ENCODE measurements at regions not wholly inside any gene's neighbourhood (a gene's known extent, or its start where the extent isn't known, plus 50 kb on each side); places are given as distances from the start of the nearest gene placed in this dataset.
A peak's percentile ranks its signal among the peaks of the same experiment; 100 is the strongest.
"Not testable (repeated sequence)": the region's sequence is repeated elsewhere in the genome, so short reads cannot be mapped to it uniquely, and the experiment has no call there.

DNA sequence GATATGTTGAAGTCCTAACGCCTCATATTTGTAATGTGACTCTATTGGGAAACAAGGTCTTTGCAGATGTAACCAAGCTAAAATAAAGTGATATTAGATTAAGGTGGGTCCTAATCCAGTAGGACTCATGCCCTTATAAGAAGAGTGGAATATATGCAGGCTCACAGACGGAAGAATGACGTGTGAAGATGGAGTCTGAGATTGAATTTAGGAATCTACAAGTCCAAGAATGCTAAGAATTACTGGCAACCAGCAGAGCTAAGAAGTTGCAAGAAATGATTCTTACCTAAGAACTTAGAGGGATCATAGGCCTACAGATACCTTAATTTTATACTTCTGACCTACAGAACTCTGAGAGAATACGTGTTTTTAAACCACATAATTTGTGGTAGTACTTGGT, 350.0 kb upstream of the ST8SIA4 start:
- H2BK15ac ChIP-seq (replicated peaks; ENCODE audit: low read depth) = no peak overlapping the region
- no peak overlapping the region for H3K23ac ChIP-seq (ENCODE audit: low read length)
- H2AK5ac ChIP-seq (ENCODE audit: low read length) = no peak overlapping the region
- H3K79me2 ChIP-seq (ENCODE audit: control insufficient read depth, insufficient read depth, low read length) = no peaks in the 10 kb centered on the region
- H2BK120ac ChIP-seq (ENCODE audit: low read depth, low read length) = no peak overlapping the region
- no peak overlapping the region for H4K5ac ChIP-seq (ENCODE audit: low read length)
- DNase-seq = peak; percentile 2
- no peak overlapping the region for H3K4ac ChIP-seq (ENCODE audit: low read depth, low read length)
- H3K4me2 ChIP-seq (ENCODE audit: low read length) = no peak overlapping the region
- H3K4me1 ChIP-seq (ENCODE audit: control insufficient read depth, low read depth, low read length) = no peaks in the 10 kb centered on the region
- no peaks in the 10 kb centered on the region for H3K36me3 ChIP-seq (ENCODE audit: control insufficient read depth, insufficient read depth, low read length)
- H2BK5ac ChIP-seq (ENCODE audit: low read length) = no peak overlapping the region
- no CpG with 5 or more reads among the region's 4 CpGs for WGBS (ENCODE audit: extremely low coverage, insufficient coverage, low lambda C conversion rate)
- no peaks in the 10 kb centered on the region for H3K27me3 ChIP-seq (ENCODE audit: insufficient read depth, low read length, poor library complexity)
- no peak overlapping the region for H4K8ac ChIP-seq (ENCODE audit: low read depth, low read length)
- no peak overlapping the region for H3K18ac ChIP-seq (ENCODE audit: low read length)
- H3K79me1 ChIP-seq (ENCODE audit: low read length) = no peaks in the 10 kb centered on the region
- no peak overlapping the region for H3K27ac ChIP-seq (ENCODE audit: low read depth, low read length)
- no peak overlapping the region for H3K4me3 ChIP-seq (ENCODE audit: low read length)
- no peak overlapping the region for H3K9ac ChIP-seq (ENCODE audit: low read length)
- H3K56ac ChIP-seq (ENCODE audit: low read length) = no peak overlapping the region

DNA sequence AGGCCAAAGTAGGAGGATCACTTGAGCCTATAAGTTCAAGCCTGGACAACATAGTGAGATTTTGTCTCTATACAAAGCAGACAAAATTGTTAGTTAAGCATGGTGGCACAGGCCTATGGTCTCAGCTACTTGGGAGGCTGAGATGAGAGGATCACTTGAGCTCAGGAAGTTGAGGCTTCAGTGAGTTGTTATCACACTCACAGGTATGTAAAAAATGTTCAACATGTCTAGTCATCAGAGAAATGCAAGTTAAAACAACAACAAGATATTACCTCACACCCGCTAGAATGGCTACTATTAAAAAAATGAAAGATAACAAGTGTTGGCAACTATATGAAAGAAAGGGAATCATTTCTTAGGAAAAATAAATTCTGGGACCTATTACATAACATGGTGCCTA, 341.5 kb upstream of the ST8SIA4 start:
- Histone ChIP-seq H4K8ac (ENCODE audit: low read depth, low read length) (no peak overlapping the region), H3K4me1 (ENCODE audit: control insufficient read depth, low read depth, low read length) (no peaks in the 10 kb centered on the region), H3K4me3 (ENCODE audit: low read length) (no peak overlapping the region), H2AK5ac (ENCODE audit: low read length) (no peak overlapping the region), H3K27ac (ENCODE audit: low read depth, low read length) (no peak overlapping the region), H2BK5ac (ENCODE audit: low read length) (no peak overlapping the region), H3K56ac (ENCODE audit: low read length) (no peak overlapping the region), H3K4me2 (ENCODE audit: low read length) (no peak overlapping the region), H4K5ac (ENCODE audit: low read length) (no peak overlapping the region), H3K36me3 (ENCODE audit: control insufficient read depth, insufficient read depth, low read length) (no peaks in the 10 kb centered on the region), H3K18ac (ENCODE audit: low read length) (no peak overlapping the region), H2BK120ac (ENCODE audit: low read depth, low read length) (no peak overlapping the region), H3K79me2 (ENCODE audit: control insufficient read depth, insufficient read depth, low read length) (no peaks in the 10 kb centered on the region), H3K27me3 (ENCODE audit: insufficient read depth, low read length, poor library complexity) (no peaks in the 10 kb centered on the region), H2BK15ac (replicated peaks; ENCODE audit: low read depth) (no peak overlapping the region), H3K9ac (ENCODE audit: low read length) (no peak overlapping the region), H3K79me1 (ENCODE audit: low read length) (no peaks in the 10 kb centered on the region), H3K23ac (ENCODE audit: low read length) (no peak overlapping the region), H3K4ac (ENCODE audit: low read depth, low read length) (no peak overlapping the region)
- DNase-seq = no peak
- no CpG with 5 or more reads among the region's 1 CpG for WGBS (ENCODE audit: extremely low coverage, insufficient coverage, low lambda C conversion rate)

GRCh38 chr5:101212942-101213514, 309.9 kb upstream of the ST8SIA4 start:
- Histone ChIP-seq H3K4me1 (ENCODE audit: control insufficient read depth, low read depth, low read length) (no peaks in the 10 kb centered on the region), H2AK5ac (ENCODE audit: low read length) (no peak overlapping the region), H4K8ac (ENCODE audit: low read depth, low read length) (no peak overlapping the region), H3K36me3 (ENCODE audit: control insufficient read depth, insufficient read depth, low read length) (no peaks in the 10 kb centered on the region), H2BK15ac (replicated peaks; ENCODE audit: low read depth) (peak overlapping the region; percentile 57), H3K79me1 (ENCODE audit: low read length) (no peaks in the 10 kb centered on the region), H3K27ac (ENCODE audit: low read depth, low read length) (no peak overlapping the region), H2BK5ac (ENCODE audit: low read length) (no peak overlapping the region), H3K4ac (ENCODE audit: low read depth, low read length) (no peak overlapping the region), H3K4me3 (ENCODE audit: low read length) (no peak overlapping the region), H3K27me3 (ENCODE audit: insufficient read depth, low read length, poor library complexity) (no peaks in the 10 kb centered on the region), H4K5ac (ENCODE audit: low read length) (no peak overlapping the region), H3K79me2 (ENCODE audit: control insufficient read depth, insufficient read depth, low read length) (no peaks in the 10 kb centered on the region), H3K4me2 (ENCODE audit: low read length) (no peak overlapping the region), H2BK120ac (ENCODE audit: low read depth, low read length) (no peak overlapping the region), H3K18ac (ENCODE audit: low read length) (no peak overlapping the region), H3K23ac (ENCODE audit: low read length) (no peak overlapping the region), H3K56ac (ENCODE audit: low read length) (no peak overlapping the region), H3K9ac (ENCODE audit: low read length) (no peak overlapping the region)
- no CpG with 5 or more reads among the region's 10 CpGs for WGBS (ENCODE audit: extremely low coverage, insufficient coverage, low lambda C conversion rate)
- peak; percentile 33 for DNase-seq

DNA sequence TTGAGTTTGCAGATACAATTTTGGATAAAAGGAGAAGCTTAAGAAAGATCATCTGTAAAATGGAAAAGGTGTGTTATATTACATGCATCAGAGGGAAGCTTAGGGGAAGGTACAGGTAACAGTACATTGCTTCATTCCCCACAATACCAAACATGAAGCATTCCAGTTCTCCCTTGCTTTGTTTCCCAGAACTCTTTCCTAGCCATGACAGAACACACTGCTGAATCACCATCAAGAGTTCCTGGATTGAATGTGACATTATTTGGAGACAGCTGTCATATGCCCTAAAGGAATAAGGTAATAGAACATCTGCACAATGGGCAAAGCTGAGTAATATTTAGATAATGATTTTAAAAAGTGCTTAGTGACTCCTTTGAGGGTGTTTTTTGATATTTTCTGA, 303.5 kb upstream of the ST8SIA4 start:
- Histone ChIP-seq H4K5ac (ENCODE audit: low read length) (no peak overlapping the region), H3K4me3 (ENCODE audit: low read length) (no peak overlapping the region), H3K4me1 (ENCODE audit: control insufficient read depth, low read depth, low read length) (no peaks in the 10 kb centered on the region), H3K27ac (ENCODE audit: low read depth, low read length) (no peak overlapping the region), H3K79me2 (ENCODE audit: control insufficient read depth, insufficient read depth, low read length) (no peaks in the 10 kb centered on the region), H2BK120ac (ENCODE audit: low read depth, low read length) (no peak overlapping the region), H3K9ac (ENCODE audit: low read length) (no peak overlapping the region), H4K8ac (ENCODE audit: low read depth, low read length) (no peak overlapping the region), H3K18ac (ENCODE audit: low read length) (no peak overlapping the region), H2BK5ac (ENCODE audit: low read length) (no peak overlapping the region), H2AK5ac (ENCODE audit: low read length) (no peak overlapping the region), H3K36me3 (ENCODE audit: control insufficient read depth, insufficient read depth, low read length) (no peaks in the 10 kb centered on the region), H3K79me1 (ENCODE audit: low read length) (no peaks in the 10 kb centered on the region), H2BK15ac (replicated peaks; ENCODE audit: low read depth) (no peak overlapping the region), H3K56ac (ENCODE audit: low read length) (no peak overlapping the region), H3K4ac (ENCODE audit: low read depth, low read length) (no peak overlapping the region), H3K23ac (ENCODE audit: low read length) (no peak overlapping the region), H3K27me3 (ENCODE audit: insufficient read depth, low read length, poor library complexity) (no peaks in the 10 kb centered on the region), H3K4me2 (ENCODE audit: low read length) (no peak overlapping the region)
- DNase-seq = no peak

DNA sequence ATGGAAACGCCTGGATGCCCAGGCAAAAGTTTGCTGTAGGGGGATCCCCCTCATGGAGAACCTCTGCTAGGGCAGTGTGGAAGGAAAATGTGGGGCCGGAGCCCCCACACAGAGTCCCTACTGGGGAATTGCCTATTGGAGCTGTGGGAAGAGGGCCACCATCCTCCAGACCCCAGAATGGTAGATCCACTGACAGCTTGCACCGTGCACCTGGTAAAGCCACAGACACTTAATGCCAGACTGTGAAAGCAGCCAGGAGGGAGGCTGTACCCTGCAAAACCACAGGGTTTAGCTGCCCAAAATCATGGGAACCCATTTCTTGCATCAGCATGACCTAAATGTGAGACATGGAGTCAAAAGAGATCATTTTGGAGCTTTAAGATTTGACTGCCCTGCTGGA, 302.0 kb upstream of the ST8SIA4 start:
- H3K36me3 ChIP-seq (ENCODE audit: control insufficient read depth, insufficient read depth, low read length); H3K4ac ChIP-seq (ENCODE audit: low read depth, low read length); H3K27me3 ChIP-seq (ENCODE audit: insufficient read depth, low read length, poor library complexity); H3K27ac ChIP-seq (ENCODE audit: low read depth, low read length); H3K4me1 ChIP-seq (ENCODE audit: control insufficient read depth, low read depth, low read length); H3K23ac ChIP-seq (ENCODE audit: low read length); H3K56ac ChIP-seq (ENCODE audit: low read length); H3K9ac ChIP-seq (ENCODE audit: low read length); H4K8ac ChIP-seq (ENCODE audit: low read depth, low read length); H3K4me2 ChIP-seq (ENCODE audit: low read length); H2BK120ac ChIP-seq (ENCODE audit: low read depth, low read length); H3K79me2 ChIP-seq (ENCODE audit: control insufficient read depth, insufficient read depth, low read length); H4K5ac ChIP-seq (ENCODE audit: low read length); H2BK15ac ChIP-seq (replicated peaks; ENCODE audit: low read depth); H3K4me3 ChIP-seq (ENCODE audit: low read length); DNase-seq; H2AK5ac ChIP-seq (ENCODE audit: low read length); H2BK5ac ChIP-seq (ENCODE audit: low read length); H3K79me1 ChIP-seq (ENCODE audit: low read length); H3K18ac ChIP-seq (ENCODE audit: low read length): not testable (repeated sequence)
- WGBS (ENCODE audit: extremely low coverage, insufficient coverage, low lambda C conversion rate) = no CpG with 5 or more reads among the region's 3 CpGs

DNA sequence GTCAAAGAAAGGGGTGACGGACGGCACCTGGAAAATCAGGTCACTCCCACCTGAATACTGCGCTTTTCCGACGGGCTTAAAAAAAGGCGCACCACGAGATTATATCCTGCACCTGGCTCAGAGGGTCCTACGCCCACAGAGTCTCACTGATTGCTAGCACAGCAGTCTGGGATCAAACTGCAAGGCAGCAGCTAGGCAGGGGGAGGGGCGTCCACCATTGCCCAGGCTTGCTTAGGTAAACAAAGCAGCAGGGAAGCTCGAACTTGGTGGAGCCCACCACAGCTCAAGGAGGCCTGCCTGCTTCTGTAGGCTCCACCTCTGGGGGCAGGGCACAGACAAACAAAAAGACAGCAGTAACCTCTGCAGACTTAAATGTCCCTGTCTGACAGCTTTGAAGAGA, 277.3 kb upstream of the ST8SIA4 start:
- not testable (repeated sequence) for H3K23ac ChIP-seq (ENCODE audit: low read length); H4K8ac ChIP-seq (ENCODE audit: low read depth, low read length); H3K79me2 ChIP-seq (ENCODE audit: control insufficient read depth, insufficient read depth, low read length); H2BK15ac ChIP-seq (replicated peaks; ENCODE audit: low read depth); H2BK5ac ChIP-seq (ENCODE audit: low read length); H3K79me1 ChIP-seq (ENCODE audit: low read length); H3K18ac ChIP-seq (ENCODE audit: low read length); H2BK120ac ChIP-seq (ENCODE audit: low read depth, low read length); H3K4ac ChIP-seq (ENCODE audit: low read depth, low read length); H3K9ac ChIP-seq (ENCODE audit: low read length); H3K4me2 ChIP-seq (ENCODE audit: low read length); H3K27me3 ChIP-seq (ENCODE audit: insufficient read depth, low read length, poor library complexity); H2AK5ac ChIP-seq (ENCODE audit: low read length); H3K56ac ChIP-seq (ENCODE audit: low read length); H3K4me3 ChIP-seq (ENCODE audit: low read length); H3K4me1 ChIP-seq (ENCODE audit: control insufficient read depth, low read depth, low read length); H4K5ac ChIP-seq (ENCODE audit: low read length); H3K27ac ChIP-seq (ENCODE audit: low read depth, low read length); H3K36me3 ChIP-seq (ENCODE audit: control insufficient read depth, insufficient read depth, low read length)
- DNase-seq = peak; percentile 17
- WGBS (ENCODE audit: extremely low coverage, insufficient coverage, low lambda C conversion rate) = no CpG with 5 or more reads among the region's 10 CpGs

Data from mesendoderm (in vitro differentiated cells).